ENCODE measurements at regions not wholly inside any gene's neighbourhood (a gene's known extent, or its start where the extent isn't known, plus 50 kb on each side); places are given as distances from the start of the nearest gene placed in this dataset.

GRCh38 chr18:44558767-44559166, 121.9 kb upstream of the SETBP1 start:
- TF ChIP-seq CTCF (IDR thresholded peaks at IDR 0.05) (no peak), POLR2A (IDR thresholded peaks at IDR 0.05) (no peak), EP300 (IDR thresholded peaks at IDR 0.05) (no peak), POLR2AphosphoS5 (IDR thresholded peaks at IDR 0.05) (no peak)

All from suprapubic skin (tissue), 4 donors.